H1 (cell line): ENCODE measurements at regions not wholly inside any gene's neighbourhood (a gene's known extent, or its start where the extent isn't known, plus 50 kb on each side); places are given as distances from the start of the nearest gene placed in this dataset.

ENCODE experiments used
- CTCF ChIP-seq, 3 experiments: IDR thresholded peaks; 1 replicate in 2 of 3; 2 replicates in 1 of 3; pipeline versions ENCODE4 v1.5.1 to v1.6.1; 2011; ENCODE audit warnings: low read length in 3 of 3, mild to moderate bottlenecking in 3 of 3, inconsistent platforms in 2 of 3, low read depth in 1 of 3, moderate library complexity in 1 of 3; ENCODE audit not compliant: insufficient read depth in 1 of 3; ENCODE audit errors: control extremely low read depth in 1 of 3
- EZH2 ChIP-seq: fragments of 200-600 bp; sonication (generic); IDR thresholded peaks from 2 replicates; pipeline ENCODE4 v1.7.1; 2012; ENCODE audit warnings: low read depth, mild to moderate bottlenecking, moderate library complexity, low read length, inconsistent platforms; ENCODE audit not compliant: severe bottlenecking
- JUN ChIP-seq: IDR thresholded peaks from 2 replicates; pipeline ENCODE4 v1.6.1; 2011; ENCODE audit warnings: low read depth, mild to moderate bottlenecking, improper control_type of control experiment, low read length
- KDM5A ChIP-seq: fragments of 200-600 bp; IDR thresholded peaks from 2 replicates; pipeline ENCODE4 v1.7.1; 2012; ENCODE audit warnings: mild to moderate bottlenecking, low read length, inconsistent platforms, mixed read lengths
- POLR2A ChIP-seq, 2 experiments: IDR thresholded peaks; 1 replicate in 1 of 2; 2 replicates in 1 of 2; pipeline ENCODE4 v1.6.1; 2011; ENCODE audit warnings: low read depth in 2 of 2, low read length in 2 of 2, mild to moderate bottlenecking in 2 of 2; ENCODE audit errors: control extremely low read depth in 1 of 2
- POLR2AphosphoS5 ChIP-seq: IDR thresholded peaks from 2 replicates; pipeline ENCODE4 v1.6.1; 2011; ENCODE audit warnings: low read depth, low read length
- RAD21 ChIP-seq, 2 experiments: IDR thresholded peaks in 1 of 2; conservative IDR thresholded peaks in 1 of 2; 2 replicates each; pipeline ENCODE4 v1.6.1; 2011; ENCODE audit warnings: low read depth in 2 of 2, low read length in 2 of 2, improper control_type of control experiment in 1 of 2, inconsistent platforms in 1 of 2, mild to moderate bottlenecking in 1 of 2, moderate library complexity in 1 of 2
- SRF ChIP-seq: IDR thresholded peaks from 2 replicates; pipeline ENCODE4 v1.6.1; 2011; ENCODE audit warnings: mild to moderate bottlenecking, low read depth, low read length, moderate library complexity
- TBP ChIP-seq: IDR thresholded peaks from 2 replicates; pipeline ENCODE4 v1.6.1; 2011; ENCODE audit warnings: low read depth, low read length, improper control_type of control experiment
- TF ChIP-seq, protein P1 (sequence below): IDR thresholded peaks from 2 replicates; pipeline ENCODE4 v1.6.1; 2012; ENCODE audit warnings: inconsistent platforms
- TF ChIP-seq, protein P2 (sequence below): IDR thresholded peaks from 2 replicates; pipeline ENCODE4 v1.6.1; 2012; ENCODE audit warnings: low read length, inconsistent platforms

- no peak for TF ChIP-seq EZH2
- no peak for TF ChIP-seq KDM5A
- TF ChIP-seq POLR2A (IDR thresholded peaks at IDR 0.05; ENCODE audit: control extremely low read depth in 1 of 2, low read depth in 2 of 2, low read length in 2 of 2) = no peak
- no peak for TF ChIP-seq POLR2AphosphoS5
- no peak for TF ChIP-seq CTCF (IDR thresholded peaks at IDR 0.05; ENCODE audit: control extremely low read depth in 1 of 3, insufficient read depth in 1 of 3, low read depth in 1 of 3, low read length in 3 of 3)
- TF ChIP-seq TBP = no peak
- TF ChIP-seq, protein P1, sequence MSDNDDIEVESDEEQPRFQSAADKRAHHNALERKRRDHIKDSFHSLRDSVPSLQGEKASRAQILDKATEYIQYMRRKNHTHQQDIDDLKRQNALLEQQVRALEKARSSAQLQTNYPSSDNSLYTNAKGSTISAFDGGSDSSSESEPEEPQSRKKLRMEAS = no peak
- TF ChIP-seq, protein P2, sequence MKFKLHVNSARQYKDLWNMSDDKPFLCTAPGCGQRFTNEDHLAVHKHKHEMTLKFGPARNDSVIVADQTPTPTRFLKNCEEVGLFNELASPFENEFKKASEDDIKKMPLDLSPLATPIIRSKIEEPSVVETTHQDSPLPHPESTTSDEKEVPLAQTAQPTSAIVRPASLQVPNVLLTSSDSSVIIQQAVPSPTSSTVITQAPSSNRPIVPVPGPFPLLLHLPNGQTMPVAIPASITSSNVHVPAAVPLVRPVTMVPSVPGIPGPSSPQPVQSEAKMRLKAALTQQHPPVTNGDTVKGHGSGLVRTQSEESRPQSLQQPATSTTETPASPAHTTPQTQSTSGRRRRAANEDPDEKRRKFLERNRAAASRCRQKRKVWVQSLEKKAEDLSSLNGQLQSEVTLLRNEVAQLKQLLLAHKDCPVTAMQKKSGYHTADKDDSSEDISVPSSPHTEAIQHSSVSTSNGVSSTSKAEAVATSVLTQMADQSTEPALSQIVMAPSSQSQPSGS = no peak
- TF ChIP-seq JUN = no peak
- no peak for TF ChIP-seq SRF
- TF ChIP-seq RAD21 (IDR thresholded peaks at IDR 0.05 in 1 of 2, conservative IDR thresholded peaks at IDR 0.05 in 1 of 2; ENCODE audit: low read depth in 2 of 2, low read length in 2 of 2) = no peak
These were observed 100.0 kb upstream of the SLC44A3 start for GRCh38 chr1:94719926-94720793.
